ENCODE measurements at regions not wholly inside any gene's neighbourhood (a gene's known extent, or its start where the extent isn't known, plus 50 kb on each side); places are given as distances from the start of the nearest gene placed in this dataset.

GRCh38 chr18:75635096-75635495, 207.6 kb upstream of the SMIM21 start:
- Histone ChIP-seq H3K4me1 (peaks cover 19 to 24% (median 22%) of the 10 kb centered on the region in 4 donors), H3K9me3 (no peaks in the 10 kb centered on the region), H3K27me3 (no peaks in the 10 kb centered on the region), H3K27ac (replicated peaks in 1 of 4) (no peak overlapping the region), H3K36me3 (no peaks in the 10 kb centered on the region), H3K4me3 (no peak overlapping the region)
- TF ChIP-seq EP300 (IDR thresholded peaks at IDR 0.05) (no peak), CTCF (IDR thresholded peaks at IDR 0.05) (no peak), POLR2AphosphoS5 (IDR thresholded peaks at IDR 0.05) (no peak), POLR2A (IDR thresholded peaks at IDR 0.05; ENCODE audit: low read depth) (no peak)
- no peak for DNase-seq (ENCODE audit: extremely low spot score)
- intact Hi-C loops (cut with DNase I): no loop called here
- WGBS: 84% methylated on average over 4 of the region's 5 CpGs

DNA sequence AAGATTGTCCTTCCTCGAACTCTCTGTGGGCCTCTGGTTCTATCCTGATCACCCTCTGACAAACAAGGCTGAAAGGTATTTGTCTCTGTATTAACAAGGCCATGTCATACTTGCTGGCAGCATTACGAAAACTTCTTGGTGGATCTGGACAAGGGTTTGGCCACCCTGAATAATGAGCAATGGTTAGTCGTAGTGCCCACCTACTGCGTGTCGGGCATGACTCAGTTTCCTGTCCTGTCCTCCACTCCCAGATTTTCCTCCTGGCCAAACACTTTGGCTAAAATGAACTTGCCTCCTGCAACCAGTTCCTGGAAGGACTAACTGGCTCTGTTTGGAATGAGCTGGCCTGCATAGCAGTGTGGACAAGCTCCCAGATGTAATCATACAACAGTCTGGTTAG, 198.5 kb upstream of the SMIM21 start:
- intact Hi-C loops (cut with DNase I): no loop called here
- no peak overlapping the region for H3K27ac ChIP-seq (replicated peaks in 1 of 4)
- WGBS: 86% methylated on average over 5 of the region's 5 CpGs
- TF ChIP-seq POLR2A (IDR thresholded peaks at IDR 0.05; ENCODE audit: low read depth): no peak
- TF ChIP-seq EP300 (IDR thresholded peaks at IDR 0.05): no peak
- TF ChIP-seq CTCF (IDR thresholded peaks at IDR 0.05): no peak
- TF ChIP-seq POLR2AphosphoS5 (IDR thresholded peaks at IDR 0.05): no peak
- H3K27me3 ChIP-seq: no peaks in the 10 kb centered on the region
- no peaks in the 10 kb centered on the region for H3K9me3 ChIP-seq
- DNase-seq (ENCODE audit: extremely low spot score): no peak
- H3K36me3 ChIP-seq: no peaks in the 10 kb centered on the region
- H3K4me1 ChIP-seq: no peaks in the 10 kb centered on the region
- no peak overlapping the region for H3K4me3 ChIP-seq

- H3K4me1 ChIP-seq: no peaks in the 10 kb centered on the region
Observed at GRCh38 chr18:75624869-75625268, 197.4 kb upstream of the SMIM21 start.

DNA sequence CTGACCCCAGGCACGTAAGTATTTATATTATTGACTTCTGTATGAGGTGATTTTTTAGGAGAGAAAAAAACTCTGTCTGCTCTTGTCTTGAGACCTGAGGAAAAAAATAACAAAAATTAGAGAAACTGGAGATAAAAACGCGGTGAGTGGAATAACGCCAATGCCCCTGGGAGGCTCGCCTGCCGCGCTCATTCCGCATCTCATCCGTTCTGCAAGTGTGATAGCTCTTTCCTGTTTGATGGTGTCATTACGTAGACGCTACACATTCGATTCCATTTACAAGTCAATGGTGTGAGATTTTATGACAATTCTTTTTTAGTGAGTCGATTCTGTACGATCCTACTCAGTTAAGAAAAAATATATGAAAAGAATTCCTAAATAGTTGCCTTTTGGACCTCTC, 194.3 kb upstream of the SMIM21 start:
- Histone ChIP-seq H3K4me1 (no peaks in the 10 kb centered on the region), H3K36me3 (no peaks in the 10 kb centered on the region), H3K9me3 (no peaks in the 10 kb centered on the region), H3K27me3 (no peaks in the 10 kb centered on the region), H3K4me3 (no peak overlapping the region), H3K27ac (replicated peaks in 1 of 4) (no peak overlapping the region)
- intact Hi-C loops (cut with DNase I): no loop called here
- TF ChIP-seq CTCF (IDR thresholded peaks at IDR 0.05): no peak
- no peak for TF ChIP-seq POLR2AphosphoS5 (IDR thresholded peaks at IDR 0.05)
- TF ChIP-seq POLR2A (IDR thresholded peaks at IDR 0.05; ENCODE audit: low read depth): no peak
- TF ChIP-seq EP300 (IDR thresholded peaks at IDR 0.05): no peak
- WGBS: 92% methylated on average over 14 of the region's 14 CpGs
- no peak for DNase-seq (ENCODE audit: extremely low spot score)

More at GRCh38 chr18:75624869-75625268, 197.4 kb upstream of the SMIM21 start:
- no peaks in the 10 kb centered on the region for H3K27me3 ChIP-seq
- H3K4me3 ChIP-seq: no peak overlapping the region
- H3K9me3 ChIP-seq: no peaks in the 10 kb centered on the region
- 88% methylated on average over 5 of the region's 5 CpGs for WGBS
- DNase-seq (ENCODE audit: extremely low spot score): no peak
- intact Hi-C loops (cut with DNase I): no loop called here
- no peaks in the 10 kb centered on the region for H3K36me3 ChIP-seq
- no peak overlapping the region for H3K27ac ChIP-seq (replicated peaks in 1 of 4)
- no peak for TF ChIP-seq POLR2AphosphoS5 (IDR thresholded peaks at IDR 0.05)
- no peak for TF ChIP-seq CTCF (IDR thresholded peaks at IDR 0.05)
- no peak for TF ChIP-seq EP300 (IDR thresholded peaks at IDR 0.05)
- no peak for TF ChIP-seq POLR2A (IDR thresholded peaks at IDR 0.05; ENCODE audit: low read depth)

DNA sequence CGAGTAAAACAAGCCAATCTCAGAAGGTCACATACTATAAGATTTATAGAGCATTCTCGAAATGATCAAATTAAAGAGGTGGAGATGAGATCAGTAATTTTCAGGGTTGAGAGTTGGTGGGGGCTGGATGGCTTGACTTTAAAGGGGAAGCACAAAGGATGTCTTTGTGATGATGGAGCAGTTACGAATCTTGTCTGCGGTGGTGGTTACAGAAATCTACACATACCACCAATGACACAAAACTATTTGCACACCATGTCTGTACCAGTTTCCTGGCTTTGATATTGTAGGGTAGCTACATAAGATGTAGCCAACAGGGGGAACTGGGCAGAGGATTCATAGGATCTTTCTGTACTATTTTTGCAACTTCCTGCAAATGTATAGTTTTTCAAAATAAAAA, 190.6 kb upstream of the SMIM21 start:
- TF ChIP-seq CTCF (IDR thresholded peaks at IDR 0.05) (no peak), POLR2AphosphoS5 (IDR thresholded peaks at IDR 0.05) (no peak), EP300 (IDR thresholded peaks at IDR 0.05) (no peak), POLR2A (IDR thresholded peaks at IDR 0.05; ENCODE audit: low read depth) (no peak)
- 89% methylated on average over 4 of the region's 4 CpGs for WGBS
- H3K27me3 ChIP-seq: no peaks in the 10 kb centered on the region
- no peak overlapping the region for H3K4me3 ChIP-seq
- H3K4me1 ChIP-seq: no peaks in the 10 kb centered on the region
- DNase-seq (ENCODE audit: extremely low spot score): no peak
- H3K27ac ChIP-seq (replicated peaks in 1 of 4): no peak overlapping the region
- H3K9me3 ChIP-seq: no peaks in the 10 kb centered on the region
- no peaks in the 10 kb centered on the region for H3K36me3 ChIP-seq
- intact Hi-C loops (cut with DNase I): no loop called here
